Immature natural killer cell (primary cell): ENCODE measurements at regions not wholly inside any gene's neighbourhood (a gene's known extent, or its start where the extent isn't known, plus 50 kb on each side); places are given as distances from the start of the nearest gene placed in this dataset.

ENCODE experiments used
- DNase-seq, 3 donors: peaks; one replicate each; pipeline ENCODE4 v3.0.0; 2022; ENCODE audit warnings: mixed read lengths in 1 of 3
- H3K27ac Mint-ChIP-seq, 6 donors: one replicate each; pipeline ENCODE4 v1.8.0; 2020; ENCODE audit warnings: mixed read lengths in 6 of 6, mild to moderate bottlenecking in 5 of 6, inconsistent platforms in 4 of 6, moderate library complexity in 3 of 6
- H3K27me3 Mint-ChIP-seq, 3 donors: one replicate each; pipeline ENCODE4 v1.8.0; 2020 to 2021; ENCODE audit warnings: low read depth in 3 of 3, mild to moderate bottlenecking in 3 of 3, mixed read lengths in 3 of 3, moderate library complexity in 3 of 3, inconsistent platforms in 1 of 3
- H3K36me3 Mint-ChIP-seq, 3 donors: one replicate each; pipeline ENCODE4 v1.8.0; 2020; ENCODE audit warnings: mixed read lengths in 3 of 3, inconsistent platforms in 2 of 3, mild to moderate bottlenecking in 2 of 3
- H3K4me1 Mint-ChIP-seq, 2 donors: one replicate each; pipeline ENCODE4 v1.8.0; 2020; ENCODE audit warnings: inconsistent platforms in 2 of 2, mild to moderate bottlenecking in 2 of 2, mixed read lengths in 2 of 2, moderate library complexity in 1 of 2
- H3K4me3 Mint-ChIP-seq, 5 donors: one replicate each; pipeline ENCODE4 v1.8.0; 2020; ENCODE audit warnings: mild to moderate bottlenecking in 5 of 5, mixed read lengths in 5 of 5, inconsistent platforms in 3 of 5, moderate library complexity in 3 of 5
- H3K9me3 Mint-ChIP-seq, 6 donors: one replicate each; pipeline ENCODE4 v1.8.0; 2020; ENCODE audit warnings: mild to moderate bottlenecking in 6 of 6, mixed read lengths in 6 of 6, inconsistent platforms in 4 of 6, moderate library complexity in 3 of 6

GRCh38 chr5:117266280-117266679 is 691.7 kb upstream of the SEMA6A start:
- H3K9me3 Mint-ChIP-seq = peaks cover 9 to 34% (median 13%) of the 10 kb centered on the region in 6 donors
- H3K27me3 Mint-ChIP-seq = peaks cover 0 to 2% (median 0%) of the 10 kb centered on the region in 3 donors
- H3K27ac Mint-ChIP-seq = no peak overlapping the region
- DNase-seq = no peak
- H3K36me3 Mint-ChIP-seq = no peaks in the 10 kb centered on the region
- H3K4me1 Mint-ChIP-seq = no peaks in the 10 kb centered on the region
- no peak overlapping the region for H3K4me3 Mint-ChIP-seq

DNA sequence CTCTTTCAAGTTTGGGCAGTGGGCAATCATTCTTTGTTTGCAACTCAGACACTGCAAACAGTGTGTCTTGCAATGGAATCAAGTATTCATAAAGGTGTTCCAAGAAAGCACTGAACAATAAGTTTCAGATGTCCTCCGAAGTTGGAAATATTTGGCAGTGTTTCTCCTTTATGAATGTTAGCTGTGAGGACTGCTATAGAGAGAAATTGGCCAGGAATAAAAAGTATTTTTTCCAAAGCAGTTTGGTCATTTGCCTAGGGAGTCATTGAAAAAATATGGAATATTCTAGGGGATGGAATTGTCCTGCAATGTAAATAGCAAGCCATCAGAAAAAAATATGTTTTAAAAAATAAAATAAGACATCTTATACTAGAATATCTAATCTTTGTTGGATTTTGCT is 688.6 kb upstream of the SEMA6A start:
- Mint-ChIP-seq H3K36me3 (no peaks in the 10 kb centered on the region), H3K27me3 (peaks cover 0 to 2% (median 0%) of the 10 kb centered on the region in 3 donors), H3K9me3 (peaks cover 7 to 48% (median 14%) of the 10 kb centered on the region in 6 donors), H3K4me3 (no peak overlapping the region), H3K27ac (no peak overlapping the region), H3K4me1 (no peaks in the 10 kb centered on the region)
- no peak for DNase-seq

- Mint-ChIP-seq H3K4me1 (no peaks in the 10 kb centered on the region), H3K27ac (no peak overlapping the region), H3K4me3 (no peak overlapping the region), H3K36me3 (no peaks in the 10 kb centered on the region), H3K27me3 (peaks cover 0 to 2% (median 0%) of the 10 kb centered on the region in 3 donors), H3K9me3 (peaks cover 7 to 52% (median 14%) of the 10 kb centered on the region in 6 donors)
- DNase-seq = no peak
Measured at GRCh38 chr5:117262572-117263131, 688.0 kb upstream of the SEMA6A start.

- Mint-ChIP-seq H3K36me3 (no peaks in the 10 kb centered on the region), H3K4me1 (no peaks in the 10 kb centered on the region), H3K27me3 (peaks cover 0 to 2% (median 0%) of the 10 kb centered on the region in 3 donors), H3K27ac (no peak overlapping the region), H3K9me3 (peaks cover 7 to 52% (median 13%) of the 10 kb centered on the region in 6 donors), H3K4me3 (no peak overlapping the region)
- no peak for DNase-seq
Measured at GRCh38 chr5:117261948-117262571, 687.4 kb upstream of the SEMA6A start.

- Mint-ChIP-seq H3K9me3 (peaks cover 0 to 22% (median 14%) of the 10 kb centered on the region in 6 donors), H3K36me3 (no peaks in the 10 kb centered on the region), H3K4me3 (no peak overlapping the region), H3K4me1 (no peaks in the 10 kb centered on the region), H3K27ac (no peak overlapping the region), H3K27me3 (no peaks in the 10 kb centered on the region)
- no peak for DNase-seq
Measured at GRCh38 chr5:117255211-117256027, 680.8 kb upstream of the SEMA6A start.

DNA sequence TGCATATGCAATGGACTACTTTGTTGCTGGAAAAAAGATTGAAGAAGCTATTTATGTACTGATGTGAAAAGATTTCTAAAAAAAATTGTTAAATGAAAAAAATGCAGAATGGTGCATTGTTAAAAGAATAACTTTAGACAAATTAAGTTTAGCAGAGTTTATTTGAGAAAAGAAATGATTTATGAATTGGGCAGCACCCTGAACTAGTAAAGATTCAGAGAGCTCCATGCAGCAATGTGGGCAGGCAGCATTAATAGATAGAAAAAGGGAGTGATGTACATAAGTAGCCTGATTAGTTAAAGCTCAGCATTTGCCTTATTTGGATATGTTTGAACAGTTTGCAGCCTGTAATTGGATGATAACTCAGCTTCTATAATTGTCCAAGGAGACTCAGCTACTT is 677.9 kb upstream of the SEMA6A start:
- DNase-seq = no peak
- Mint-ChIP-seq H3K27ac (no peak overlapping the region), H3K4me3 (no peak overlapping the region), H3K36me3 (no peaks in the 10 kb centered on the region), H3K4me1 (no peaks in the 10 kb centered on the region), H3K27me3 (no peaks in the 10 kb centered on the region), H3K9me3 (peaks cover 2 to 18% (median 13%) of the 10 kb centered on the region in 6 donors)

DNA sequence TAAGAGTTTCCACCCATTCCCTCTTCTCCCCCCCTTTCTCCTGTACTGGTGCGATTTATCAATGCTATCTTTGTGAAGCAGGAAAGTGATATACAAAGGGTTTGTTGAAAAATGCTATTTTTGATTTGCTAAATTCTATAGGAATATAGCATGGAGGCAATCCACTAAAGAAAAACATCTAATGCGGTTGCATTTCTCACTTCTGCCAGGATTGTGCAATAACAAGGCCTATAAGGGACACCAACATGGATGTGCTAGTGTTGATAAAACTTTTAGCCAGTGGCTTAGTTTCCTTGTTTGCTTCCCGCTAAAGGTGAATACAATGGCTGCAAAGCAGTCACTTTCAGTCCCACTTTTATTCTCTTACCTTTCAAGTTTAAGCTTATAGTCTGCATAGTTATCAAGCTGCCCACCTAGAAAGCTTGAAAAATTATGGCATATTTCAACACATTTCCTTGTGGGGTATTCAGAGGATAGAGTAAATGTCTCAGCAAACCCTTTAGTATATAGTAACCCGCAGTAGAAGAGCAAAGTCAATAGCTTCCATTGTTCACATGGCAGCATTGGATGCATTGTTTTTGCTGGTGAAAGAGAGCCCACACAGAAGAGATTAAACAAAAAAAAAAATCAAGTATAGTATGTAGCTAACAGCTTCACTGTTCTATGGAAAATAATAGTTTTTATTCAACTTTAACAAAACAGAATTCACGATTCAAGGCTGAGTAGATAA is 674.6 kb upstream of the SEMA6A start:
- H3K4me3 Mint-ChIP-seq = no peak overlapping the region
- H3K4me1 Mint-ChIP-seq = no peaks in the 10 kb centered on the region
- DNase-seq = no peak
- H3K9me3 Mint-ChIP-seq = peaks cover 2 to 35% (median 16%) of the 10 kb centered on the region in 6 donors
- H3K36me3 Mint-ChIP-seq = no peaks in the 10 kb centered on the region
- H3K27ac Mint-ChIP-seq = no peak overlapping the region
- peaks cover 0 to 2% (median 0%) of the 10 kb centered on the region in 3 donors for H3K27me3 Mint-ChIP-seq

GRCh38 chr5:117246424-117246823 is 671.8 kb upstream of the SEMA6A start:
- Mint-ChIP-seq H3K27ac (no peak overlapping the region), H3K27me3 (peaks cover 0 to 2% (median 0%) of the 10 kb centered on the region in 3 donors)
- DNase-seq = no peak

GRCh38 chr5:117245130-117245529 is 670.5 kb upstream of the SEMA6A start:
- Mint-ChIP-seq H3K4me3 (no peak overlapping the region), H3K36me3 (no peaks in the 10 kb centered on the region), H3K27ac (no peak overlapping the region), H3K4me1 (no peaks in the 10 kb centered on the region), H3K27me3 (peaks cover 0 to 2% (median 0%) of the 10 kb centered on the region in 3 donors), H3K9me3 (peaks cover 7 to 63% (median 19%) of the 10 kb centered on the region in 6 donors)
- no peak for DNase-seq

More at GRCh38 chr5:117246424-117246823, 671.8 kb upstream of the SEMA6A start:
- Mint-ChIP-seq H3K36me3 (no peaks in the 10 kb centered on the region), H3K4me1 (no peaks in the 10 kb centered on the region), H3K9me3 (peaks cover 7 to 53% (median 13%) of the 10 kb centered on the region in 6 donors), H3K4me3 (no peak overlapping the region)

DNA sequence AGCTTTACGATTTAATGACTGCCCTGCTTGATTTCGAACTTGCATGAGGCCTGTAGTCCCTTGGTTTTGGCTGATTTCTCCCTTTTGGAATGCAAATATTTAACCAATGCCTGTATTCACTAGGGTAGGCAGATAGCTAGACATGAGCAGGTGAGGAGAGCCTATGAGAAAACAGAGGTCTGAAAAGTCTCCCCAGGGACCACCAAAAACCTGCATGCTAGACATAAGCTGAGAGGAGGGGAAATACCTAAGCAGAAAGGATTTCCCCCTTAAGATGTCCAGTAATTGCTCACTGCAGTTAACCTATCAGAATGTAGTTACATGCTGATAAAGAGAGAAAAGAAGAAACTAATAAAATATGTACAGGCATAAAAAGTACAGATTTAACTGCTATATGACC is 667.4 kb upstream of the SEMA6A start:
- Mint-ChIP-seq H3K4me1 (no peaks in the 10 kb centered on the region), H3K36me3 (no peaks in the 10 kb centered on the region), H3K9me3 (peaks cover 5 to 59% (median 16%) of the 10 kb centered on the region in 6 donors), H3K27me3 (no peaks in the 10 kb centered on the region), H3K4me3 (no peak overlapping the region), H3K27ac (no peak overlapping the region)
- no peak for DNase-seq

DNA sequence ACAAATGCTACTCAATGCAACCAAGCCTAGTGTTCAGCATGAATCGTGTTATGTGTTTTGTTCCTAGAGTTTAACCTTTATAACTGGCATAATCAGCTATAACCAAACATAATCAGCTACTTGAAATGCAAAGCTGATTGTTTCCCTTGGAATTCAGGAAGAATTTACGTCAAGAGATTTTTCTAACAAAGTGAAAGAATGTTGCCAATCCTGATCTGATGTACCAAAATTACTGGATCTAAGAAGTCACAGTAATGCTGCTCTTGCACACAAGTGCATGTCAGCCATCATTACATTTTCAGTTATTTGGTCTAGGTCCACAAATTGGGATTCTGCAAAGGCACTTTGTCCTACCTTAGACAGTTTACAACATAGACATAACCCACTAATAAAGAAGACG is 662.3 kb upstream of the SEMA6A start:
- Mint-ChIP-seq H3K36me3 (no peaks in the 10 kb centered on the region), H3K4me1 (no peaks in the 10 kb centered on the region), H3K27ac (no peak overlapping the region), H3K4me3 (no peak overlapping the region), H3K9me3 (peaks cover 8 to 38% (median 16%) of the 10 kb centered on the region in 6 donors), H3K27me3 (no peaks in the 10 kb centered on the region)
- no peak for DNase-seq

- Mint-ChIP-seq H3K36me3 (no peaks in the 10 kb centered on the region), H3K9me3 (peaks cover 11 to 39% (median 17%) of the 10 kb centered on the region in 6 donors), H3K4me3 (no peak overlapping the region), H3K4me1 (no peaks in the 10 kb centered on the region), H3K27ac (no peak overlapping the region), H3K27me3 (no peaks in the 10 kb centered on the region)
- no peak for DNase-seq
Measured at GRCh38 chr5:117235786-117236185, 661.2 kb upstream of the SEMA6A start.

DNA sequence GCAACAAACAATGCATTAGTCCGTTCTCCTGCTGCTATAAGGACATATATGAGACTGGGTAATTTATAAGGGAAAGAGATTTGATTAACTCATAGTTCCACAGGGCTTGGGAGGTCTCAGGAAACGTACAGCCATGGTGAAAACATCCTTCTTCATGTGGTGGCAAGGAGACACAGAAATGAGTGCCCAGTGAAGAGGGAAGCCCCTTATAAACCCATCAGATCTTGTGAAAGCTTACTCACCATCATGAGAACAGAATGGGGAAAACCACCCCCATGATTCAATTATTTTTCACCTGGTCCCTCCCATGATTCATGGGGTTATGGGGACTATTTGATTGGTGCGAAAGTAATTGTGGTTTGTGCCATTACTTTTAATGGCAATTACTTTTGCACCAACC is 655.8 kb upstream of the SEMA6A start:
- Mint-ChIP-seq H3K9me3 (peaks cover 8 to 23% (median 11%) of the 10 kb centered on the region in 6 donors), H3K4me3 (no peak overlapping the region), H3K27ac (no peak overlapping the region), H3K27me3 (no peaks in the 10 kb centered on the region), H3K4me1 (no peaks in the 10 kb centered on the region), H3K36me3 (no peaks in the 10 kb centered on the region)
- DNase-seq = no peak
